ENCODE measurements at regions not wholly inside any gene's neighbourhood (a gene's known extent, or its start where the extent isn't known, plus 50 kb on each side); places are given as distances from the start of the nearest gene placed in this dataset.

GRCh38 chr4:171759274-171759673 lies 53.9 kb upstream of the GALNTL6 start:
- DNase-seq: no peak

- DNase-seq: no peak
Observed at GRCh38 chr4:171751538-171751937, 61.7 kb upstream of the GALNTL6 start.

- no peak for DNase-seq
Observed at GRCh38 chr4:171746418-171746817, 66.8 kb upstream of the GALNTL6 start.

- no peak for DNase-seq
Observed at GRCh38 chr4:171742436-171742835, 70.8 kb upstream of the GALNTL6 start.

- DNase-seq: no peak
Observed at GRCh38 chr4:171727185-171727584, 86.0 kb upstream of the GALNTL6 start.

GRCh38 chr4:171721937-171722336 lies 91.3 kb upstream of the GALNTL6 start:
- no peak for DNase-seq

- DNase-seq: no peak
Observed at GRCh38 chr4:171719691-171720090, 93.5 kb upstream of the GALNTL6 start.

- no peak for DNase-seq
Observed at GRCh38 chr4:171718665-171719064, 94.5 kb upstream of the GALNTL6 start.

- DNase-seq: no peak
Observed at GRCh38 chr4:171718069-171718468, 95.1 kb upstream of the GALNTL6 start.

- DNase-seq: no peak
Observed at GRCh38 chr4:171717231-171717741, 95.9 kb upstream of the GALNTL6 start.

- no peak for DNase-seq
Observed at GRCh38 chr4:171715973-171716372, 97.2 kb upstream of the GALNTL6 start.

- DNase-seq: no peak
Observed at GRCh38 chr4:171714791-171715454, 98.3 kb upstream of the GALNTL6 start.

GRCh38 chr4:171710743-171711142 lies 102.5 kb upstream of the GALNTL6 start:
- DNase-seq: no peak

- DNase-seq: no peak
Observed at GRCh38 chr4:171676555-171677215, 136.5 kb upstream of the GALNTL6 start.

- DNase-seq: no peak
Observed at GRCh38 chr4:171674781-171675180, 138.4 kb upstream of the GALNTL6 start.

GRCh38 chr4:171668403-171668802 lies 144.8 kb upstream of the GALNTL6 start:
- DNase-seq: no peak

- DNase-seq: no peak
Observed at GRCh38 chr4:171667906-171668305, 145.3 kb upstream of the GALNTL6 start.

- DNase-seq: no peak
Observed at GRCh38 chr4:171651071-171651470, 162.1 kb upstream of the GALNTL6 start.

GRCh38 chr4:171650543-171650942 lies 162.7 kb upstream of the GALNTL6 start:
- no peak for DNase-seq

- no peak for DNase-seq
Observed at GRCh38 chr4:171648926-171649325, 164.3 kb upstream of the GALNTL6 start.

- no peak for DNase-seq
Observed at GRCh38 chr4:171646984-171647383, 166.2 kb upstream of the GALNTL6 start.

- no peak for DNase-seq
Observed at GRCh38 chr4:171644430-171645057, 168.7 kb upstream of the GALNTL6 start.

GRCh38 chr4:171639540-171639939 lies 173.7 kb upstream of the GALNTL6 start:
- DNase-seq: no peak

GRCh38 chr4:171636606-171637005 lies 176.6 kb upstream of the GALNTL6 start:
- no peak for DNase-seq
